RWPE1 (cell line): ENCODE measurements at regions not wholly inside any gene's neighbourhood (a gene's known extent, or its start where the extent isn't known, plus 50 kb on each side); places are given as distances from the start of the nearest gene placed in this dataset.

Experiments
- CTCF ChIA-PET: fragments of 350-600 bp; sonication (Branson Sonifier 250); formaldehyde crosslinking; extraction: SDS; loops from one replicate; lab custom pipeline; 2021; lab: Yijun Ruan, JAX
- POLR2A ChIA-PET: fragments of 400-600 bp; formaldehyde crosslinking; extraction: SDS; loops from one replicate; lab custom pipeline; 2020; ENCODE audit warnings: antibody characterized with exemption; ENCODE audit not compliant: low non-redundant PET; lab: Yijun Ruan, JAX
- DNase-seq: peaks from one replicate; pipeline ENCODE4 v3.0.0; 2012; ENCODE audit warnings: low spot score
- H3K27ac ChIP-seq: fragments of 450-650 bp; 2 replicates; pipeline ENCODE4 v1.5.1; 2017
- TF ChIP-seq, protein P1 (sequence below): fragments of 450-650 bp; conservative IDR thresholded peaks from 2 replicates; pipeline ENCODE4 v1.5.1; 2017; ENCODE audit warnings: low read depth, mild to moderate bottlenecking

DNA sequence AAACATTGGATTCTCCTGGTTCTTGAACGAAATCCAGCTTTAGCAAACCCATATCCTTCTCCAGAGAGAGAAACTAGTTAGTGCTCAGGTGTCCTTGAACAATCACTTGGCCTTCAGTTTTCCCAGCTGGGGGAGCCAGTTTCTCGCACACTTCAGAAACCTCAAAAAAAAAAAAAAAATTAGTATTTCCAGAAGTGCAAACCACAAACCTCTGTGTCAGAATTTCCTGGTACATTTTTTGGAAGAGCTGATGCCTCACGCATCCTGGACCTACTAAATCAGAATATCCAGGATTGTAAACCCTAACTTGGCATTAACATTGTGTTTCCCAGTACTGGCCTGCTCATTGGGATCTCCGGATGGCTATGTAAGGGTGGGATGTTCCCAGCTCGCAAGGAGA, 143.4 kb upstream of the EGR2 start:
- no peak for DNase-seq
- POLR2A ChIA-PET, result no interaction called here
- H3K27ac ChIP-seq, result no peak overlapping the region
- CTCF ChIA-PET, result interaction anchor here (0.7 to 0.8 kb wide), 2 partner anchors 19 to 70 kb away, joined by 3 to 4 read pairs; no protein-coding TSS in a partner anchor
- TF ChIP-seq, protein P1, sequence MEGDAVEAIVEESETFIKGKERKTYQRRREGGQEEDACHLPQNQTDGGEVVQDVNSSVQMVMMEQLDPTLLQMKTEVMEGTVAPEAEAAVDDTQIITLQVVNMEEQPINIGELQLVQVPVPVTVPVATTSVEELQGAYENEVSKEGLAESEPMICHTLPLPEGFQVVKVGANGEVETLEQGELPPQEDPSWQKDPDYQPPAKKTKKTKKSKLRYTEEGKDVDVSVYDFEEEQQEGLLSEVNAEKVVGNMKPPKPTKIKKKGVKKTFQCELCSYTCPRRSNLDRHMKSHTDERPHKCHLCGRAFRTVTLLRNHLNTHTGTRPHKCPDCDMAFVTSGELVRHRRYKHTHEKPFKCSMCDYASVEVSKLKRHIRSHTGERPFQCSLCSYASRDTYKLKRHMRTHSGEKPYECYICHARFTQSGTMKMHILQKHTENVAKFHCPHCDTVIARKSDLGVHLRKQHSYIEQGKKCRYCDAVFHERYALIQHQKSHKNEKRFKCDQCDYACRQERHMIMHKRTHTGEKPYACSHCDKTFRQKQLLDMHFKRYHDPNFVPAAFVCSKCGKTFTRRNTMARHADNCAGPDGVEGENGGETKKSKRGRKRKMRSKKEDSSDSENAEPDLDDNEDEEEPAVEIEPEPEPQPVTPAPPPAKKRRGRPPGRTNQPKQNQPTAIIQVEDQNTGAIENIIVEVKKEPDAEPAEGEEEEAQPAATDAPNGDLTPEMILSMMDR, result no peak

DNA sequence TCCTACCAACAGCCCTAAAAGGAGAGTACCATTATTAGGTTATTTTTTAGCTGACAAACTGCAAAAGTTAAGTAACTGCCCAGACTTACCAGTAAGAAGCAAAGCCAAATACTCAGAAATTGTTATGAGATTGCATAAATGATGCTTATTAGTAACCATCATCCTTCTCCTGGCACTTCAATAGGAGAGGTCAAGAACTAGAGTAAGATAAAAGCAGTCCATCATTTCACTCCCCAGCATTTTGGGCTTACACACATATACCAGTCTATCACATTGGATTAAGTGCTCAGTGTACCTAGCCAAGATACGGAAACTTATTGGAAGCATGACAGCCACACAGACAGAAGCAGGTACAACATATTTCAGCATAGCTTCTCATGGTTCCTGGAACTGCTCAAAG, 142.8 kb upstream of the EGR2 start:
- ChIA-PET CTCF (no interaction called here), POLR2A (no interaction called here)
- TF ChIP-seq, protein P1, result no peak
- H3K27ac ChIP-seq, result no peak overlapping the region
- no peak for DNase-seq

DNA sequence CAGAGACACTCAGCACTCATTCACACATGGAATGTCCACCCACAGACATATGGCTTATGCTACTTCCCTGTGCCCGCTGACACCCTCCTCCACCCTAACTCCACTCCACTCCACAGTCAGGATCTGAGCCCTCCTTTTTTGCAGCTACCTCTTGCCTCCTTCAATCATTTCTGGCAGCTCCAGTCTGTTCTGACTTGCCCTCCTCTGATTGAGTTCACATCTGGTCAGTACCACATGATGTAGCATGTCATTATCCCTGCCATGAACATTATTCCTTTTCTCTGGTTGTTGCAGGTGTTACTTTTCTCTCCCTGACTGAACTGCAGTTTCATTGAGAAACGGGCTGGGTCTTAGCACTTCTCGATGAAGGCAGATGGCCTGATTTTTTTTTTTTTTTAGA, 130.1 kb upstream of the EGR2 start:
- TF ChIP-seq, protein P1, result no peak
- no peak overlapping the region for H3K27ac ChIP-seq
- no peak for DNase-seq
- POLR2A ChIA-PET, result no interaction called here
- CTCF ChIA-PET, result no interaction called here

DNA sequence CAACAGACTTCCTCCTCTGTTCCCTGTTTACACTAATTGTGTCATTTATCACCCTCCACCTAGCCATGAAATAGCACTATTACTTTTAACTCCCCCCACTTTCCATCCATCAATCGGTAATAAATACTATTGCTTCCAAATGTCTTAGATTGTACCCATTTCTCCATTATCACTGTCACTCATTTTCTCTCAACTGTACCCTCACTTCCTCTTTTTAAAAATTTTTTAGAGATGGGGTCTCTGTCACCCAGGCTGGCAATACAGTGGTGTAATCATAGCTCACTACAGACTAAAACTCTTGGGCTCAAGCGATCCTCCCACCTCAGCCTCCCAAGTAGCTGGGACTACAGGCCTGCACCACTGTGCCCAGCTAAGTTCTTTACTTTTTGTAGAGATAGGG, 123.5 kb upstream of the EGR2 start:
- ChIA-PET CTCF (no interaction called here), POLR2A (no interaction called here)
- H3K27ac ChIP-seq, result no peak overlapping the region
- TF ChIP-seq, protein P1, result no peak
- no peak for DNase-seq

DNA sequence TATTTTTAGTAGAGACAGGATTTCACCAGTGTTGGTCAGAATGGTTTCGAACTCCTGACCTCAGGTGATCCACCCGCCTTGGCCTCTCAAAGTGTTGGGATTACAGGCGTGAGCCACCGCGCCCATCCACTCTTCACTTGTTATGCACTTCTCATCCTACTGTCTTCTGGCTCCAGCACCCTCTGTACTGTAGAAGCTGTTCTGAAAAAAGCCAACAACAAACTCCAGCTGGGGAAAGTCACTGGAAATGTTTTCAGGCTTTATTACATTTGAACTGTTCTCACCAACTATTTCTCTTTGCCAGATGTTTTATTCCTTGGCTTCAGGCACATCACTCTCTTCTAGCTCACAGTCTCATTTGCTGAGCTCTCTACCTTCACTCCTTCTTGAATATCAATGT, 122.5 kb upstream of the EGR2 start:
- TF ChIP-seq, protein P1, result no peak
- ChIA-PET CTCF (interaction anchor here (0.6 kb wide), 1 partner anchor 145 kb away, joined by 3 read pairs; no protein-coding TSS in a partner anchor), POLR2A (no interaction called here)
- DNase-seq, result no peak
- no peak overlapping the region for H3K27ac ChIP-seq

DNA sequence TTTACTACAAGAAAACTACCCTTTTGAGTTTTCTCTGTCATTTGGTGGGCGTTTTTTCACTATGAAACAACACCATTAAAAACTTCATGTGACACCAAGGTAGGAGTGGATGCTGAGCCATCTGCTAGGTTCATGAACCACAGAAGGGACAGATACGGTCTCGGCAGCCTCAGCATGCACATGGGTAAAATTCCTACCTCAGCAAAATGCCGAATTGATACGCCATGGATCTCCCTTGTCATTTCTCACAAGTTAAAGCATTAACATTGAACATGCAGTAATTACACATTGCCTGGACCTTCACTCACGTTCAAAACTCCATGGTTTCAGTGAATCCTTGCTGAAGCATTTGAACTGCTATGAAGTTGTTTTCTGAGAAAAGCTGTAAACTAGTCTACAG, 121.5 kb upstream of the EGR2 start:
- CTCF ChIA-PET, result no interaction called here
- TF ChIP-seq, protein P1, result no peak
- POLR2A ChIA-PET, result no interaction called here
- H3K27ac ChIP-seq, result no peak overlapping the region
- DNase-seq, result no peak

DNA sequence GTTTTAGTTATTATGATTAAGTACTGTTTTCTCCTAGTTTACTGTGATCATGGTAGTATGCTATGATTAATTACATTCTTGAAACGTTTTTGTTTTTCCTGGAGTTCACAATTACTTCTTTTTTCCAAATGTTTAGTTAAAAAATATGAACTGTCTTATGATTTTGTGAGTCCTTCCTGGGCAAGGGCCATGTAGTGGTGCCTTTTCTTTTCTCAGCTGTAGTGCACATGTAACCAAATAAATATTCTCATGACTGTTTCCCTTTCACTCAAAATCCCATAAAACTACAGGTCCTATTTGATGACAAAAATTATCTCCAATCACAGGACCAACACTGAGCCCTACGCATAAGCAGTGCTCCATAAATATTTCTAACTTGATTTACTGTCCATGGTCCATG, 118.9 kb upstream of the EGR2 start:
- ChIA-PET CTCF (no interaction called here), POLR2A (no interaction called here)
- no peak for DNase-seq
- no peak overlapping the region for H3K27ac ChIP-seq
- TF ChIP-seq, protein P1, result no peak
